Mucosa of descending colon (tissue), 3 donors: ENCODE measurements at regions not wholly inside any gene's neighbourhood (a gene's known extent, or its start where the extent isn't known, plus 50 kb on each side); places are given as distances from the start of the nearest gene placed in this dataset.

Experiments used
- ATAC-seq: fragments of 200-7000 bp; cut with Tn5 transposase; one replicate; pipeline ENCODE4 v1.9.1; 2020; ENCODE audit warnings: mild to moderate bottlenecking, moderate library complexity
- DNase-seq, 3 donors: peaks; one replicate each; pipeline ENCODE4 v3.0.0-alpha.2; 2020
- H3K36me3 ChIP-seq: fragments of 200-600 bp; one replicate; pipeline ENCODE4 v1.8.0; 2021; ENCODE audit warnings: low read depth, mild to moderate bottlenecking
- H3K4me1 ChIP-seq: fragments of 200-600 bp; one replicate; pipeline ENCODE4 v1.8.0; 2021; ENCODE audit warnings: low read depth, mild to moderate bottlenecking
- H3K4me3 ChIP-seq: fragments of 200-600 bp; one replicate; pipeline ENCODE4 v1.8.0; 2021; ENCODE audit warnings: mild to moderate bottlenecking
- H3K9me3 ChIP-seq: fragments of 200-600 bp; one replicate; pipeline ENCODE4 v1.8.0; 2021; ENCODE audit warnings: mild to moderate bottlenecking
- intact Hi-C, 2 donors: fragments of 100-400 bp; cut with DNase I in 1 of 2; cut with micrococcal nuclease in 1 of 2; formaldehyde crosslinking; loops; one replicate each; pipeline versions ENCODE4 v1.11.0 to v1.11.1; 2022; cut with DNase I, micrococcal nuclease
- TF ChIP-seq, protein P1 (sequence below): fragments of 200-600 bp; IDR thresholded peaks from one replicate; pipeline ENCODE4 v1.8.0; 2022; ENCODE audit warnings: antibody characterized with exemption, mild to moderate bottlenecking
- donor health status: DM: no; HTN: no; CAD: no; lungs with moderate emphysema.
- donor health status: DM: no; HTN: no; CAD: no.
- donor health status: DM: no; HTN: yes; CAD: no.

DNA sequence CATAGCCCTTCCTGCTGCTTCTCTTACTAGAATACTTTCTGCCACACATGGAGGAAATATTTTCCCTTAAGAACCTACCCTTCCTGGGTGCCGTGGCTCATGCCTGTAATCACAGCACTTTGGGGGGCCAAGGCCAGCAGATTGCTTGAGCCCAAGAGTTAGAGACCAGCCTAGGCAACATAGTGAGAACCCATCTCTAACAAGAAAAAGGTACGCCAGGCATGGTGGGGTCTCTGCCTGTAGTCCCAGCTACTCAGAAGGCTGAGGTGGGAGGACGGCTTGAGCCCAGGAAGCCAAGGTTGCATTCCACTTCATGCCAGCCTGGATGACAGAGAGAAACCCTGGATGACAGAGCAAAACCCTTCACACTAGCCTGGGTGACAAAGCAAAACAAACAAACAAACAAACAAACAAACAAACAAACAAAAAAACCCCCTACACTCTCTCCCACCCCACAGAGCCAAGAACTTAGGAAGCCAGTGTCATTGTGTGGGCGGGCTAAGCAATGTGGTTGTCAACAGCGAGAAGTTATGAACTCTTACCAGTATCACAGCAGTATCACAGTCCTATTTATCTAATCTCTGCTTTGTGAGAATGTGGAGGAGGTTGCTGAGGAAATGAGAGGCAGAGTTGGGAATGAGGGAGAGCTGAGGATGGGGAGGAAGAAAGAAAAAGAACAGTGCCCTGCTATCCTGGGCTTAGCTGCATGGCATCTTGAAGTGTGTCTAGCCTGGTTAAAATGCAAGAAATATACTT lies 53.8 kb upstream of the CLEC14A start:
- intact Hi-C loops: loop anchor here in 1 of 2 donors (10.0 kb wide), 1 partner anchor 375 kb away; no protein-coding TSS in a partner anchor
- Histone ChIP-seq H3K4me3 (no peak overlapping the region), H3K36me3 (no peaks in the 10 kb centered on the region), H3K9me3 (no peaks in the 10 kb centered on the region), H3K4me1 (no peaks in the 10 kb centered on the region)
- TF ChIP-seq, protein P1, sequence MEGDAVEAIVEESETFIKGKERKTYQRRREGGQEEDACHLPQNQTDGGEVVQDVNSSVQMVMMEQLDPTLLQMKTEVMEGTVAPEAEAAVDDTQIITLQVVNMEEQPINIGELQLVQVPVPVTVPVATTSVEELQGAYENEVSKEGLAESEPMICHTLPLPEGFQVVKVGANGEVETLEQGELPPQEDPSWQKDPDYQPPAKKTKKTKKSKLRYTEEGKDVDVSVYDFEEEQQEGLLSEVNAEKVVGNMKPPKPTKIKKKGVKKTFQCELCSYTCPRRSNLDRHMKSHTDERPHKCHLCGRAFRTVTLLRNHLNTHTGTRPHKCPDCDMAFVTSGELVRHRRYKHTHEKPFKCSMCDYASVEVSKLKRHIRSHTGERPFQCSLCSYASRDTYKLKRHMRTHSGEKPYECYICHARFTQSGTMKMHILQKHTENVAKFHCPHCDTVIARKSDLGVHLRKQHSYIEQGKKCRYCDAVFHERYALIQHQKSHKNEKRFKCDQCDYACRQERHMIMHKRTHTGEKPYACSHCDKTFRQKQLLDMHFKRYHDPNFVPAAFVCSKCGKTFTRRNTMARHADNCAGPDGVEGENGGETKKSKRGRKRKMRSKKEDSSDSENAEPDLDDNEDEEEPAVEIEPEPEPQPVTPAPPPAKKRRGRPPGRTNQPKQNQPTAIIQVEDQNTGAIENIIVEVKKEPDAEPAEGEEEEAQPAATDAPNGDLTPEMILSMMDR: no peak
- no peak for ATAC-seq
- peak in 1 of 3 donors; percentile 17 for DNase-seq
